ENCODE measurements at regions not wholly inside any gene's neighbourhood (a gene's known extent, or its start where the extent isn't known, plus 50 kb on each side); places are given as distances from the start of the nearest gene placed in this dataset.

DNA sequence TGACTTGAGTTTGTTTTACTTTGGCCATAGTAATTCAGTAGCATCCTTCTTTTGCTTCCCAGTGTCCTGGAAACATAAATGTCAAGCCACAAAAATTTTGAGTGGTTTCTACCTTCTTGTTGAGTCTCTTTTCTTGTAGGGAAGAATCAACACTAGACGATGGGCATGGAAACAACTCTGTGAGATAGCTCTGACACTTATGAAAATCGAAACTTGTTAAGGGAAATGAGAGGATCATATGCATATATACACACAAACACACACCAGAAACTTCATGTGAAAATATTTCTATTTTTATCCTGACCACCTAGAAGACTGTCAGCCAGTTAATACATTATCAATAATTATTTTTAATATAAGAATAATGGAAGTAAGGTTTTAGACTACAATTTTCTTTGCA lies 1247.3 kb upstream of the FLRT2 start:
- H3K4me1 Mint-ChIP-seq (ENCODE audit: low read depth): no peaks in the 10 kb centered on the region
- Histone ChIP-seq H3K36me3 (ENCODE audit: insufficient read depth, low read length) (no peaks in the 10 kb centered on the region), H3K4me3 (ENCODE audit: low read length) (no peak overlapping the region), H3K9me3 (ENCODE audit: control insufficient read depth in 1 of 2, insufficient read depth in 1 of 2, low read length in 2 of 2) (peaks cover 0 to 3% of the 10 kb centered on the region in 2 experiments), H3K27ac (ENCODE audit: low read depth in 1 of 2, low read length in 2 of 2) (no peak overlapping the region), H3K27me3 (ENCODE audit: control insufficient read depth in 1 of 2, insufficient read depth in 2 of 2, low read length in 2 of 2) (no peaks in the 10 kb centered on the region), H3K4me1 (ENCODE audit: insufficient read depth, low read length) (no peaks in the 10 kb centered on the region)
- no peaks in the 10 kb centered on the region for H3K27me3 Mint-ChIP-seq
- H3K9me3 Mint-ChIP-seq: peaks cover 14% of the 10 kb centered on the region
- intact Hi-C loops (cut with DNase I, micrococcal nuclease): no loop called here
- POLR2A ChIA-PET: no interaction called here
- no peak overlapping the region for H3K4me3 Mint-ChIP-seq
- no peak for ATAC-seq (ENCODE audit: poor library complexity)
- no peak for TF ChIP-seq CTCF (IDR thresholded peaks at IDR 0.05)
- DNase-seq: no peak
- CTCF ChIA-PET: no interaction called here
- no peaks in the 10 kb centered on the region for H3K36me3 Mint-ChIP-seq (ENCODE audit: low read depth)
- H3K27ac Mint-ChIP-seq: no peak overlapping the region

GRCh38 chr14:84288781-84289180 lies 1241.2 kb upstream of the FLRT2 start:
- Mint-ChIP-seq H3K27me3 (no peaks in the 10 kb centered on the region), H3K27ac (no peak overlapping the region), H3K9me3 (peaks cover 12% of the 10 kb centered on the region), H3K4me1 (ENCODE audit: low read depth) (no peaks in the 10 kb centered on the region), H3K4me3 (no peak overlapping the region), H3K36me3 (ENCODE audit: low read depth) (no peaks in the 10 kb centered on the region)
- no peak for TF ChIP-seq CTCF (IDR thresholded peaks at IDR 0.05)
- no peaks in the 10 kb centered on the region for H3K27me3 ChIP-seq (ENCODE audit: control insufficient read depth in 1 of 2, insufficient read depth in 2 of 2, low read length in 2 of 2)
- intact Hi-C loops (cut with DNase I, micrococcal nuclease): no loop called here
- H3K4me1 ChIP-seq (ENCODE audit: insufficient read depth, low read length): no peaks in the 10 kb centered on the region
- no peaks in the 10 kb centered on the region for H3K36me3 ChIP-seq (ENCODE audit: insufficient read depth, low read length)
- peaks cover 4% of the 10 kb centered on the region in 2 experiments for H3K9me3 ChIP-seq (ENCODE audit: control insufficient read depth in 1 of 2, insufficient read depth in 1 of 2, low read length in 2 of 2)
- POLR2A ChIA-PET: no interaction called here
- CTCF ChIA-PET: no interaction called here
- H3K27ac ChIP-seq (ENCODE audit: low read depth in 1 of 2, low read length in 2 of 2): no peak overlapping the region
- DNase-seq (no peak), ATAC-seq (ENCODE audit: poor library complexity) (no peak)
- no peak overlapping the region for H3K4me3 ChIP-seq (ENCODE audit: low read length)

DNA sequence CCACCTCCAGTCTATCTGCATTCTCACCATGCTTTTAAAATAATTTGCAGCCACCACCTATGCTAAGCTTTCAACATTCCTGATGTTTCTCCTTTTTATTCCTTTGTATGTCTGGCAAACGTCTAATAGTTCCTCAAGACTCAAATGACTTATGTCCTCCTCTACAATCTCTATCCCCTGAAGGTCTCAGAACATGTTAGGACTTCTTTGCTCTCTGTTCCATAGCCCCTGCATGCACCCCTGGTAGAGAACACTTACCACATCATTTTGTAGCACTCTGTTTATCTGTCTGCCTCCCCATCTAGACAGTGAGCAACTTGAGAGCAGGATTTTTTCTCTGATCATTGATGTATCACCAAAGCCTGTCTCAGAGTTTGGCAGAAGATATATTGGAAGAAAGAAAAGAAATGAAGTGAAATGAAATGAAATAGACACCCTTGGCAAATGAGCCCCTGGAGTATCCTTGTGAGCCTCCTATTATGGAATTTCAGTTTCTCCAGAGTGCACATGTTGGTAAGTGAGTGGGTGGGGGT lies 1231.2 kb upstream of the FLRT2 start:
- Mint-ChIP-seq H3K4me1 (ENCODE audit: low read depth) (no peaks in the 10 kb centered on the region), H3K27ac (no peak overlapping the region), H3K27me3 (no peaks in the 10 kb centered on the region), H3K4me3 (no peak overlapping the region), H3K36me3 (ENCODE audit: low read depth) (no peaks in the 10 kb centered on the region), H3K9me3 (peaks cover 8% of the 10 kb centered on the region)
- TF ChIP-seq CTCF (IDR thresholded peaks at IDR 0.05): no peak
- H3K4me1 ChIP-seq (ENCODE audit: insufficient read depth, low read length): no peaks in the 10 kb centered on the region
- POLR2A ChIA-PET: no interaction called here
- intact Hi-C loops (cut with DNase I, micrococcal nuclease): no loop called here
- peaks cover 0 to 8% of the 10 kb centered on the region in 2 experiments for H3K9me3 ChIP-seq (ENCODE audit: control insufficient read depth in 1 of 2, insufficient read depth in 1 of 2, low read length in 2 of 2)
- H3K27me3 ChIP-seq (ENCODE audit: control insufficient read depth in 1 of 2, insufficient read depth in 2 of 2, low read length in 2 of 2): no peaks in the 10 kb centered on the region
- CTCF ChIA-PET: no interaction called here
- no peak overlapping the region for H3K27ac ChIP-seq (ENCODE audit: low read depth in 1 of 2, low read length in 2 of 2)
- DNase-seq (no peak), ATAC-seq (ENCODE audit: poor library complexity) (no peak)
- H3K36me3 ChIP-seq (ENCODE audit: insufficient read depth, low read length): no peaks in the 10 kb centered on the region
- H3K4me3 ChIP-seq (ENCODE audit: low read length): no peak overlapping the region

Data from CD4-positive, alpha-beta T cell (primary cell).